T-cell (primary cell): ENCODE measurements at regions not wholly inside any gene's neighbourhood (a gene's known extent, or its start where the extent isn't known, plus 50 kb on each side); places are given as distances from the start of the nearest gene placed in this dataset.
"Not testable (repeated sequence)": the region's sequence is repeated elsewhere in the genome, so short reads cannot be mapped to it uniquely, and the experiment has no call there.

Source experiments
- ATAC-seq, 4 experiments: fragments of 200-7000 bp in 3 of 4; fragments of 150-1000 bp in 1 of 4; cut with Tn5 transposase; replicated peaks in 1 of 4; 1 replicate in 3 of 4; 2 replicates in 1 of 4; pipeline ENCODE4 v1.10.0; 2021; ENCODE audit warnings: moderate library complexity in 3 of 4, mild to moderate bottlenecking in 2 of 4, moderate number of reproducible peaks in 1 of 4
- CTCF ChIA-PET, 2 donors: fragments of 300-600 bp; sonication (Branson Sonifier 250); formaldehyde crosslinking; loops; one replicate each; lab custom pipeline; 2022; ENCODE audit warnings: antibody characterized with exemption in 2 of 2; lab: Charles Lee
- POLR2A ChIA-PET, 2 donors: fragments of 300-600 bp; sonication (Branson Sonifier 250); formaldehyde crosslinking; loops; one replicate each; lab custom pipeline; 2022; ENCODE audit warnings: antibody characterized with exemption in 2 of 2; lab: Charles Lee
- DNase-seq, 35 experiments: peaks; one replicate each; pipeline versions ENCODE4 v3.0.0 to v3.0.0-alpha.2; 2013 to 2023
- H3K27ac ChIP-seq: one replicate; pipeline ENCODE4 v1.5.1; 2013; ENCODE audit warnings: low read length
- H3K27me3 ChIP-seq, 2 experiments: replicated peaks in 1 of 2; 1 replicate in 1 of 2; 2 replicates in 1 of 2; pipeline versions ENCODE4 v1.6.1 to v1.7.0; 2013; ENCODE audit warnings: low read length in 1 of 2, mixed read lengths in 1 of 2; ENCODE audit not compliant: control insufficient read depth in 2 of 2, insufficient read depth in 2 of 2; ENCODE audit errors: extremely low read depth in 1 of 2
- H3K36me3 ChIP-seq, 2 donors: 1 replicate in 1 of 2; 2 replicates in 1 of 2; pipeline versions ENCODE4 v1.6.1 to v1.7.0; 2013; ENCODE audit warnings: low read length in 1 of 2; ENCODE audit not compliant: control insufficient read depth in 2 of 2, insufficient read depth in 1 of 2; ENCODE audit errors: extremely low read depth in 1 of 2
- H3K4me1 ChIP-seq, 2 experiments: 1 replicate in 1 of 2; 2 replicates in 1 of 2; pipeline versions ENCODE4 v1.6.1 to v1.7.0; 2013; ENCODE audit warnings: low read length in 2 of 2, mixed read lengths in 1 of 2; ENCODE audit not compliant: insufficient read depth in 2 of 2, control insufficient read depth in 1 of 2; ENCODE audit errors: extremely low read depth in 1 of 2
- H3K4me3 ChIP-seq, 2 donors: 1 replicate in 1 of 2; 2 replicates in 1 of 2; pipeline versions ENCODE4 v1.5.1 to v1.7.0; 2013; ENCODE audit warnings: mild to moderate bottlenecking in 2 of 2, low read length in 1 of 2, moderate library complexity in 1 of 2; ENCODE audit not compliant: control insufficient read depth in 1 of 2; ENCODE audit errors: extremely low read depth in 1 of 2
- H3K9me3 ChIP-seq: 2 replicates; pipeline ENCODE4 v1.7.0; 2013
- H3K27ac Mint-ChIP-seq, 2 donors: one replicate each; pipeline ENCODE4 v1.8.0; 2020 to 2021; ENCODE audit warnings: mild to moderate bottlenecking in 2 of 2, mixed read lengths in 2 of 2
- H3K27me3 Mint-ChIP-seq, 2 donors: one replicate each; pipeline ENCODE4 v1.8.0; 2021 to 2022; ENCODE audit warnings: mixed read lengths in 2 of 2
- H3K36me3 Mint-ChIP-seq: one replicate; pipeline ENCODE4 v1.8.0; 2021; ENCODE audit warnings: mixed read lengths
- H3K4me1 Mint-ChIP-seq, 3 donors: one replicate each; pipeline ENCODE4 v1.8.0; 2020 to 2022; ENCODE audit warnings: mixed read lengths in 3 of 3, mild to moderate bottlenecking in 1 of 3
- H3K4me3 Mint-ChIP-seq, 3 donors: one replicate each; pipeline ENCODE4 v1.8.0; 2020 to 2022; ENCODE audit warnings: mild to moderate bottlenecking in 3 of 3, mixed read lengths in 3 of 3, moderate library complexity in 3 of 3
- H3K9me3 Mint-ChIP-seq, 3 donors: one replicate each; pipeline ENCODE4 v1.8.0; 2020 to 2022; ENCODE audit warnings: mixed read lengths in 3 of 3
- WGBS: methylation state at CpG from one replicate; pipeline ENCODE4 v1.1.5; 2013; ENCODE audit warnings: missing lambda C conversion rate; ENCODE audit not compliant: insufficient coverage; 5-methylcytosine and 5-hydroxymethylcytosine counted together

- Histone ChIP-seq H3K36me3 (no peaks in the 10 kb centered on the region), H3K27ac (no peak overlapping the region), H3K4me3 (no peak overlapping the region), H3K4me1 (no peaks in the 10 kb centered on the region), H3K9me3 (peaks cover 3% of the 10 kb centered on the region), H3K27me3 (no peaks in the 10 kb centered on the region)
- no peak overlapping the region for H3K27ac Mint-ChIP-seq
- ATAC-seq (no peak), DNase-seq (no peak)
- no peaks in the 10 kb centered on the region for H3K4me1 Mint-ChIP-seq
- H3K4me3 Mint-ChIP-seq, result no peak overlapping the region
- no peaks in the 10 kb centered on the region for H3K9me3 Mint-ChIP-seq
- no peaks in the 10 kb centered on the region for H3K27me3 Mint-ChIP-seq
- no CpG with 5 or more reads among the region's 4 CpGs for WGBS
- H3K36me3 Mint-ChIP-seq, result no peaks in the 10 kb centered on the region
- POLR2A ChIA-PET, result no interaction called here
- CTCF ChIA-PET, result no interaction called here
Observed at GRCh38 chrX:128436397-128437103, 384.3 kb upstream of the ACTRT1 start.

- Mint-ChIP-seq H3K4me3 (no peak overlapping the region), H3K4me1 (no peaks in the 10 kb centered on the region), H3K27me3 (peaks cover 0 to 6% of the 10 kb centered on the region in 2 donors), H3K27ac (no peak overlapping the region), H3K36me3 (no peaks in the 10 kb centered on the region), H3K9me3 (no peaks in the 10 kb centered on the region)
- no peak overlapping the region for H3K27ac ChIP-seq
- H3K4me3 ChIP-seq, result no peak overlapping the region
- ATAC-seq, result no peak
- H3K9me3 ChIP-seq, result no peaks in the 10 kb centered on the region
- H3K4me1 ChIP-seq, result no peaks in the 10 kb centered on the region
- no peaks in the 10 kb centered on the region for H3K27me3 ChIP-seq
- no peak for DNase-seq
- ChIA-PET POLR2A (no interaction called here), CTCF (no interaction called here)
- no peaks in the 10 kb centered on the region for H3K36me3 ChIP-seq
Observed at GRCh38 chrX:128425546-128425945, 373.3 kb upstream of the ACTRT1 start.

- H3K27me3 ChIP-seq, result no peaks in the 10 kb centered on the region
- no peak for ATAC-seq
Observed at GRCh38 chrX:128408842-128409241, 356.6 kb upstream of the ACTRT1 start.

GRCh38 chrX:128396601-128397000 lies 344.4 kb upstream of the ACTRT1 start:
- Mint-ChIP-seq H3K27me3 (no peaks in the 10 kb centered on the region), H3K9me3 (no peaks in the 10 kb centered on the region), H3K36me3 (no peaks in the 10 kb centered on the region), H3K4me3 (no peak overlapping the region), H3K4me1 (no peaks in the 10 kb centered on the region), H3K27ac (no peak overlapping the region)
- H3K36me3 ChIP-seq, result no peaks in the 10 kb centered on the region
- POLR2A ChIA-PET, result no interaction called here
- no peak overlapping the region for H3K4me3 ChIP-seq
- no peak for DNase-seq
- H3K4me1 ChIP-seq, result no peaks in the 10 kb centered on the region
- CTCF ChIA-PET, result no interaction called here
- no peak for ATAC-seq
- H3K27ac ChIP-seq, result no peak overlapping the region
- H3K9me3 ChIP-seq, result no peaks in the 10 kb centered on the region
- WGBS, result no CpG with 5 or more reads among the region's 3 CpGs
- no peaks in the 10 kb centered on the region for H3K27me3 ChIP-seq

More at GRCh38 chrX:128408842-128409241, 356.6 kb upstream of the ACTRT1 start:
- Histone ChIP-seq H3K4me3 (no peak overlapping the region), H3K9me3 (no peaks in the 10 kb centered on the region), H3K4me1 (no peaks in the 10 kb centered on the region), H3K27ac (no peak overlapping the region), H3K36me3 (no peaks in the 10 kb centered on the region)
- Mint-ChIP-seq H3K4me3 (no peak overlapping the region), H3K36me3 (no peaks in the 10 kb centered on the region), H3K27ac (no peak overlapping the region), H3K9me3 (peaks cover 0 to 4% (median 1%) of the 10 kb centered on the region in 3 donors), H3K4me1 (no peaks in the 10 kb centered on the region), H3K27me3 (no peaks in the 10 kb centered on the region)
- WGBS, result no CpG with 5 or more reads among the region's 3 CpGs
- POLR2A ChIA-PET, result no interaction called here
- CTCF ChIA-PET, result no interaction called here
- DNase-seq, result no peak

- H3K36me3 Mint-ChIP-seq, H3K4me1 Mint-ChIP-seq, DNase-seq, CTCF ChIA-PET, H3K27me3 Mint-ChIP-seq, H3K4me3 Mint-ChIP-seq, H3K27ac ChIP-seq, H3K27me3 ChIP-seq, ATAC-seq, H3K4me1 ChIP-seq, H3K4me3 ChIP-seq, H3K36me3 ChIP-seq, POLR2A ChIA-PET, H3K27ac Mint-ChIP-seq, H3K9me3 ChIP-seq: not testable (repeated sequence)
- peaks cover 0 to 14% (median 9%) of the 10 kb centered on the region in 3 donors for H3K9me3 Mint-ChIP-seq
- WGBS, result no CpG with 5 or more reads among the region's 3 CpGs
Observed at GRCh38 chrX:128383846-128384245, 331.6 kb upstream of the ACTRT1 start.

GRCh38 chrX:128365492-128365891 lies 313.3 kb upstream of the ACTRT1 start:
- Histone ChIP-seq H3K4me3 (no peak overlapping the region), H3K27me3 (no peaks in the 10 kb centered on the region), H3K4me1 (no peaks in the 10 kb centered on the region), H3K27ac (no peak overlapping the region), H3K9me3 (no peaks in the 10 kb centered on the region), H3K36me3 (no peaks in the 10 kb centered on the region)
- Mint-ChIP-seq H3K27me3 (peaks cover 0 to 10% of the 10 kb centered on the region in 2 donors), H3K4me3 (no peak overlapping the region), H3K9me3 (no peaks in the 10 kb centered on the region), H3K36me3 (no peaks in the 10 kb centered on the region), H3K27ac (no peak overlapping the region), H3K4me1 (no peaks in the 10 kb centered on the region)
- CTCF ChIA-PET, result no interaction called here
- ATAC-seq (no peak), DNase-seq (no peak)
- no CpG with 5 or more reads among the region's 3 CpGs for WGBS
- POLR2A ChIA-PET, result no interaction called here

- no peaks in the 10 kb centered on the region for H3K4me1 ChIP-seq
- H3K36me3 ChIP-seq, result no peaks in the 10 kb centered on the region
- ATAC-seq (no peak), DNase-seq (no peak)
- Mint-ChIP-seq H3K4me1 (no peaks in the 10 kb centered on the region), H3K9me3 (peaks cover 0 to 9% (median 4%) of the 10 kb centered on the region in 3 donors), H3K36me3 (no peaks in the 10 kb centered on the region), H3K4me3 (no peak overlapping the region), H3K27ac (no peak overlapping the region), H3K27me3 (peaks cover 0 to 10% of the 10 kb centered on the region in 2 donors)
- CTCF ChIA-PET, result no interaction called here
- H3K4me3 ChIP-seq, result no peak overlapping the region
- no peaks in the 10 kb centered on the region for H3K27me3 ChIP-seq
- no peaks in the 10 kb centered on the region for H3K9me3 ChIP-seq
- POLR2A ChIA-PET, result no interaction called here
- WGBS, result no CpG with 5 or more reads among the region's 1 CpG
- H3K27ac ChIP-seq, result no peak overlapping the region
Observed at GRCh38 chrX:128335671-128336070, 283.5 kb upstream of the ACTRT1 start.
